Nephron (organoid): ENCODE measurements at regions not wholly inside any gene's neighbourhood (a gene's known extent, or its start where the extent isn't known, plus 50 kb on each side); places are given as distances from the start of the nearest gene placed in this dataset.
"Not testable (repeated sequence)": the region's sequence is repeated elsewhere in the genome, so short reads cannot be mapped to it uniquely, and the experiment has no call there.

Source experiments
- H3K27ac Mint-ChIP-seq, 3 experiments: 2 replicates each; pipeline ENCODE4 v1.8.0; 2020; ENCODE audit warnings: mixed read lengths in 3 of 3, mild to moderate bottlenecking in 2 of 3, moderate library complexity in 1 of 3
- H3K27me3 Mint-ChIP-seq: 2 replicates; pipeline ENCODE4 v1.8.0; 2021; ENCODE audit warnings: low read depth, mild to moderate bottlenecking, moderate library complexity, mixed read lengths
- H3K36me3 Mint-ChIP-seq: 2 replicates; pipeline ENCODE4 v1.8.0; 2020; ENCODE audit warnings: low read depth, mixed read lengths
- H3K4me1 Mint-ChIP-seq: 2 replicates; pipeline ENCODE4 v1.8.0; 2020; ENCODE audit warnings: mixed read lengths
- H3K4me3 Mint-ChIP-seq, 3 experiments: 2 replicates each; pipeline ENCODE4 v1.8.0; 2020; ENCODE audit warnings: mild to moderate bottlenecking in 3 of 3, mixed read lengths in 3 of 3, moderate library complexity in 2 of 3
- H3K9me3 Mint-ChIP-seq: 2 replicates; pipeline ENCODE4 v1.8.0; 2020; ENCODE audit warnings: mixed read lengths
- TF ChIP-seq, protein P1 (sequence below), 3 experiments: fragments of 200-600 bp; sonication (generic); IDR thresholded peaks; one replicate each; pipeline ENCODE4 v1.5.0; 2021; ENCODE audit warnings: antibody characterized with exemption in 3 of 3; ENCODE audit not compliant: unreplicated experiment in 3 of 3

DNA sequence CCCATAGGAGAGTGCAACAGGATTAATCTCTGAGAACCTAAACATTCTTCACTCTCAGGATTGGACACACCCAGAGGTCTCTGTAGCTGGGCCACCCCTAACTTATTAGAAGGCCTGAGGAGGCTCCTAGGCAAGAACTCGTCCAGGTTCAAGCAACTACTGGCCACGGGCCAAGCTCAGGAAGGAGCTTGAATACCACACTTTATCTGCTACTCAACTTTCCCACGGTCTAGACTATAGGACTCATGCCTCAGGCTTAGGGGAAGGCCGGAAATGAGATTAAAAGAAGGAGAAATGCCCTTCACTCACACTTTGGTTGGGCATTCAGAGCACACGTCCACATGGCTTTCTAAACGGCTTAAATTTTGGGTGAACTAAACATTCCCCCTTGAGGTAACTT lies 142.8 kb upstream of the PHYHIPL start:
- Mint-ChIP-seq H3K4me1 (peaks cover 11% of the 10 kb centered on the region), H3K27ac (no peak overlapping the region), H3K27me3 (no peaks in the 10 kb centered on the region)

DNA sequence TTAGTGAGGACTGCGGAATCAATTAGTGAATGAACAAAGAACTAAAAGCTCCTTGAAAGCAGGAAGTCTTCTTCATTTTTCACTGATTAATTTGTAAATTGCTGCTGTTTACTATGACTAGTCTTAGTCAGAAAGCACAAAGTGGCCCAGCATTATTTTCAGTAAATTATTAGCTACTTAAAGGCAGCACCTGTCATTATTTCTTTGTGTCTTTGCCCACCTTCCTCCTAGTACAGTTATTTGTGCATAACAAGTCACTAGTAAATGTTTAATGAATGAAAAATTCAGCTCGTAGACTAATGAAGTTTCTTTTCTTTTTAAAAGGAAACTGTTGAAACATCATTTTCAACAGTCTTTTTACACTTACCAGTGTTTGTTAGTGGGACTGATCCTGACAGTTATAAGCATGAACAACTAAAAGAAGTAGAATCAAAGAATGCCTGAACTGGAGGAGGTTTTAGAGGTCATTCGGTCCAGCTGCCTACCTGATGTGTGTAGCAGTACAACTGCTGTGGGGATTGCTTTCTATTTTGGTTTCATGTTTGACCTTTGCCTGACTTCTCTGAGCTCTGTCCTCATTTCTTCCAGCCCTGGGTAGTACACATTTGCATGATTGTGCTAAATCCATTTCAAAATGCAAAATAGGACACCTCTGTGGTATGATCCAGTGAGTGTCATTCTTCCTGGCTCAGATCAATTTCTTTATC lies 140.0 kb upstream of the PHYHIPL start:
- H3K9me3 Mint-ChIP-seq = peaks cover 24% of the 10 kb centered on the region
- peaks cover 3% of the 10 kb centered on the region for H3K36me3 Mint-ChIP-seq
- TF ChIP-seq, protein P1, sequence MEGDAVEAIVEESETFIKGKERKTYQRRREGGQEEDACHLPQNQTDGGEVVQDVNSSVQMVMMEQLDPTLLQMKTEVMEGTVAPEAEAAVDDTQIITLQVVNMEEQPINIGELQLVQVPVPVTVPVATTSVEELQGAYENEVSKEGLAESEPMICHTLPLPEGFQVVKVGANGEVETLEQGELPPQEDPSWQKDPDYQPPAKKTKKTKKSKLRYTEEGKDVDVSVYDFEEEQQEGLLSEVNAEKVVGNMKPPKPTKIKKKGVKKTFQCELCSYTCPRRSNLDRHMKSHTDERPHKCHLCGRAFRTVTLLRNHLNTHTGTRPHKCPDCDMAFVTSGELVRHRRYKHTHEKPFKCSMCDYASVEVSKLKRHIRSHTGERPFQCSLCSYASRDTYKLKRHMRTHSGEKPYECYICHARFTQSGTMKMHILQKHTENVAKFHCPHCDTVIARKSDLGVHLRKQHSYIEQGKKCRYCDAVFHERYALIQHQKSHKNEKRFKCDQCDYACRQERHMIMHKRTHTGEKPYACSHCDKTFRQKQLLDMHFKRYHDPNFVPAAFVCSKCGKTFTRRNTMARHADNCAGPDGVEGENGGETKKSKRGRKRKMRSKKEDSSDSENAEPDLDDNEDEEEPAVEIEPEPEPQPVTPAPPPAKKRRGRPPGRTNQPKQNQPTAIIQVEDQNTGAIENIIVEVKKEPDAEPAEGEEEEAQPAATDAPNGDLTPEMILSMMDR (IDR thresholded peaks at IDR 0.05; ENCODE audit: unreplicated experiment in 3 of 3) = no peak
- no peak overlapping the region for H3K4me3 Mint-ChIP-seq
- H3K27ac Mint-ChIP-seq = peak overlapping the region; percentile 67 to 93 (median 79)
- peaks cover 11% of the 10 kb centered on the region for H3K4me1 Mint-ChIP-seq
- H3K27me3 Mint-ChIP-seq = no peaks in the 10 kb centered on the region

More for the DNA sequence above, 142.8 kb upstream of the PHYHIPL start:
- peaks cover 8% of the 10 kb centered on the region for H3K9me3 Mint-ChIP-seq
- H3K36me3 Mint-ChIP-seq = no peaks in the 10 kb centered on the region
- TF ChIP-seq, protein P1 (IDR thresholded peaks at IDR 0.05; ENCODE audit: unreplicated experiment in 3 of 3) = no peak
- no peak overlapping the region for H3K4me3 Mint-ChIP-seq

DNA sequence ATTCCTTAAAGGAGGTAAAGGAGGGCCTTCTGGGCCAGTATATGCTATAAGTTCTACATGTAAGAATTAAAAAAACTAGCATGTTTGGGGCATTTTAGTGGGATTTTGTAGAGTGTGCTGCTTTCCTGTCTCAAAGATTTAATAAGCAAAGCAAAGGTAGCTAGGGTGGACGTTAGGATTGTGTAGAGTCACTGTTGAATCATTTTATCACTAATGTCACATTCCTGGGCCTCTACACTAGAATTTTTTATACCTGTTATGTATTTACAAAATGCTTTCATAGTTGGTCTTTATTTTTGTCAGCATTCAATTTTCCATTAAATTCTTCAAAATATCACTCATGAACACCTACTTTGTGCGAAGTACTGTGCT lies 139.4 kb upstream of the PHYHIPL start:
- H3K27me3 Mint-ChIP-seq = no peaks in the 10 kb centered on the region
- H3K9me3 Mint-ChIP-seq = peaks cover 27% of the 10 kb centered on the region
- peaks cover 6% of the 10 kb centered on the region for H3K4me1 Mint-ChIP-seq
- no peak overlapping the region for H3K4me3 Mint-ChIP-seq
- peaks cover 3% of the 10 kb centered on the region for H3K36me3 Mint-ChIP-seq
- peak overlapping the region; percentile 67 to 93 (median 79) for H3K27ac Mint-ChIP-seq
- TF ChIP-seq, protein P1 (IDR thresholded peaks at IDR 0.05; ENCODE audit: unreplicated experiment in 3 of 3) = no peak

DNA sequence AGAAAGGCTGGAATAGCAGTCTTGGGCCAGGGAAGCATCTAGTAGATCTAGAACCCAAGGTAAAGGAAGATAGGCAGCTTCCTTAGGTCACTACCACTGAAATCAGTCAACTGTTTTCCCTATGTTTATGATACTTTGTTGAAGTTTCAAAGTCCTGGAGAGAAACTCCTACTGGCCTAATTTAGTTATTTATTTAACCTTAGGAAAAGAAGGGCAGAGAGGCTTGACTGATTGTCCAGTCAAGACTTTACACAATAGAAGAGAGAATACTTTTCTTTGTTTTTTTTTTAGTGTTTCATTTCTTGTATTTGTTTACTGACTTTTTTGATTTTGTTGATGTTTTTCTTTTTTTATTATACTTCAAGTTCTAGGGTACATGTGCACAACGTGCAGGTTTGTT lies 138.9 kb upstream of the PHYHIPL start:
- H3K27ac Mint-ChIP-seq = peak overlapping the region in 1 of 3 experiments; percentile 93
- H3K36me3 Mint-ChIP-seq = peaks cover 3% of the 10 kb centered on the region

DNA sequence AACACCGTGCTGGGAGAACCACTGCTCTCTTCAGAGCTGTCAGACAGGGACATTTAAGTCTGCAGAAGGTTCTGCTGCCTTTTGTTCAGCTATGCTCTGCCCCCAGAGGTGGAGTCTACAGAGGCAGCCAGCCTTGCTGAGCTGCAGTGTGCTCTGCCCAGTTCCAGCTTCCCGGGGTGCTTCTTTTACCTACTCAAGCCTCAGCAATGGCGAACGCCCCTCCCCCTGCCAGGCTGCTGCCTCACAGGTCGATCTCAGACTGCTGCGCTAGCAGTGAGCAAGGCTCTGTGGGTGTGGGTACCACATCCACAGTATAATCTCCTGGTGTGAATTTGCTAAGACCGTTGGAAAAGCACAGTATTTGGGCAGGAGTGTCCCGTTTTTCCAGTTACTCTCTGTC lies 133.1 kb upstream of the PHYHIPL start:
- H3K4me1 Mint-ChIP-seq = peaks cover 15% of the 10 kb centered on the region
- peak overlapping the region in 2 of 3 experiments; percentile 63 to 80 for H3K27ac Mint-ChIP-seq
- not testable (repeated sequence) for H3K36me3 Mint-ChIP-seq, H3K27me3 Mint-ChIP-seq
- H3K4me3 Mint-ChIP-seq = peak overlapping the region in 1 of 3 experiments; percentile 32
- peaks cover 30% of the 10 kb centered on the region for H3K9me3 Mint-ChIP-seq

More for the DNA sequence above, 138.9 kb upstream of the PHYHIPL start:
- TF ChIP-seq, protein P1 (IDR thresholded peaks at IDR 0.05; ENCODE audit: unreplicated experiment in 3 of 3) = no peak
- H3K4me3 Mint-ChIP-seq = no peak overlapping the region
- H3K27me3 Mint-ChIP-seq = no peaks in the 10 kb centered on the region
- H3K9me3 Mint-ChIP-seq = peaks cover 30% of the 10 kb centered on the region
- peaks cover 6% of the 10 kb centered on the region for H3K4me1 Mint-ChIP-seq

DNA sequence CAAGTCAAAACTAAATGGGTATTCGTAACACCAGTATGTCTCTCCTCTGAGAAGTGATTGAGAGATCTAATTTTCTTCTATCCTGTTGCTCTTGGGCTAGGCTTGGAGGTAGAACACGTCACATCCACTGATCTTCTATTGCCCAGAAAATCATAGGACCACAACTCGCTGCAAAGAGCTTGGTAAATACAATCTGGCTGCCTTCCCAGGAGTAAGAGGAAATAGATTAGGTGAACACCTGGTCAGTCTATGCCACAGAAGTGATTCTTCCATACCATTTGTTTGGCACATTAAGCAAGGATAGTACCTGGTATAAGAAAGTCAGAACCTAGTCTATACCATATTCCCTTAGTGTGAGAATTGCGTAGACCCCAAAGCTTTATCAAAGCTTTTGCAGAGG lies 129.3 kb upstream of the PHYHIPL start:
- H3K36me3 Mint-ChIP-seq = no peaks in the 10 kb centered on the region
- no peak overlapping the region for H3K27ac Mint-ChIP-seq
- H3K27me3 Mint-ChIP-seq = no peaks in the 10 kb centered on the region
- TF ChIP-seq, protein P1 (IDR thresholded peaks at IDR 0.05; ENCODE audit: unreplicated experiment in 3 of 3) = no peak
- H3K9me3 Mint-ChIP-seq = peaks cover 19% of the 10 kb centered on the region
- no peak overlapping the region for H3K4me3 Mint-ChIP-seq
- H3K4me1 Mint-ChIP-seq = peaks cover 15% of the 10 kb centered on the region
